Astrocyte of the cerebellum (primary cell): ENCODE measurements at regions not wholly inside any gene's neighbourhood (a gene's known extent, or its start where the extent isn't known, plus 50 kb on each side); places are given as distances from the start of the nearest gene placed in this dataset.

Experiments used
- DNase-seq: peaks from one replicate; pipeline ENCODE4 v3.0.0-alpha.2; 2011; ENCODE audit warnings: low read depth
- H3K4me3 ChIP-seq: 2 replicates; pipeline ENCODE4 v1.5.1; 2011; ENCODE audit warnings: mild to moderate bottlenecking, low read depth, low read length, moderate library complexity
- CTCF ChIP-seq: IDR thresholded peaks from 2 replicates; pipeline ENCODE4 v1.5.1; 2012; ENCODE audit warnings: low read length, low read depth, moderate library complexity, mild to moderate bottlenecking; ENCODE audit errors: missing control alignments
- in situ Hi-C: cut with HindIII; loops from 2 replicates; pipeline ENCODE4 v1.10.0; 2017; ENCODE audit warnings: low sequenced_read_pairs

GRCh38 chr2:139605668-139606067, 825.5 kb upstream of the NXPH2 start:
- H3K4me3 ChIP-seq, result no peak overlapping the region
- no peak for DNase-seq
- TF ChIP-seq CTCF, result no peak
- in situ Hi-C loops, result no loop called here

GRCh38 chr2:139600166-139600565, 820.0 kb upstream of the NXPH2 start:
- in situ Hi-C loops, result no loop called here
- no peak overlapping the region for H3K4me3 ChIP-seq
- no peak for TF ChIP-seq CTCF
- DNase-seq, result no peak

- no peak overlapping the region for H3K4me3 ChIP-seq
- TF ChIP-seq CTCF, result no peak
- DNase-seq, result no peak
- in situ Hi-C loops, result no loop called here
These were observed 804.9 kb upstream of the NXPH2 start for GRCh38 chr2:139585101-139585500.

GRCh38 chr2:139574371-139574770, 794.2 kb upstream of the NXPH2 start:
- in situ Hi-C loops, result no loop called here
- DNase-seq, result no peak
- TF ChIP-seq CTCF, result no peak
- H3K4me3 ChIP-seq, result no peak overlapping the region

GRCh38 chr2:139556789-139557188, 776.6 kb upstream of the NXPH2 start:
- no peak overlapping the region for H3K4me3 ChIP-seq
- in situ Hi-C loops, result no loop called here
- no peak for TF ChIP-seq CTCF
- no peak for DNase-seq

- in situ Hi-C loops, result no loop called here
- no peak overlapping the region for H3K4me3 ChIP-seq
- no peak for TF ChIP-seq CTCF
- no peak for DNase-seq
These were observed 770.7 kb upstream of the NXPH2 start for GRCh38 chr2:139550873-139551272.

- in situ Hi-C loops, result no loop called here
- H3K4me3 ChIP-seq, result no peak overlapping the region
- TF ChIP-seq CTCF, result no peak
- no peak for DNase-seq
These were observed 770.2 kb upstream of the NXPH2 start for GRCh38 chr2:139550341-139550740.
